M059J (cell line): ENCODE measurements at regions not wholly inside any gene's neighbourhood (a gene's known extent, or its start where the extent isn't known, plus 50 kb on each side); places are given as distances from the start of the nearest gene placed in this dataset.
"Not testable (repeated sequence)": the region's sequence is repeated elsewhere in the genome, so short reads cannot be mapped to it uniquely, and the experiment has no call there.

Experiments
- DNase-seq: peaks from one replicate; pipeline ENCODE4 v3.0.0-alpha.2; 2012; ENCODE audit warnings: low read depth

GRCh38 chr7:145464287-145464686 is 628.4 kb upstream of the TPK1 start:
- no peak for DNase-seq

DNA sequence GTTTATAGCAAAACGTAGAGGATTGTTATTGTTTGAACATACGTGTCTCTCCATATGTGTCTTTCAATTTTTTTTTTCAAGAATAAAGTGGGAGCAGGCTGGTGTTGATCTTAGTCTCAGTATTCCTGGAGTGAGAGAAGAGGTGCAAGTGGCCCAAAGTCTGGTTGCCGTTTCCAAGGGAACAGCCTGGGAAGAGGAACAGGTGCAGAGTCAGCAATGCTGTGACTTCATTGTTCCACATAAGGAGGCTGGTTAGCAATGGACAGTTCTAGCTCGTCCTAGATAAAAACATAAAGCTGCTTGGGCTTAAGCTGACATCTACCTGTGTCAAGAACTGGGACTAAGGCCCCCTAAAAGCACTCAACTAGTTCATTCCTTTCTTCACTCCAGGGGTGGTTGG is 626.6 kb upstream of the TPK1 start:
- DNase-seq, result no peak

DNA sequence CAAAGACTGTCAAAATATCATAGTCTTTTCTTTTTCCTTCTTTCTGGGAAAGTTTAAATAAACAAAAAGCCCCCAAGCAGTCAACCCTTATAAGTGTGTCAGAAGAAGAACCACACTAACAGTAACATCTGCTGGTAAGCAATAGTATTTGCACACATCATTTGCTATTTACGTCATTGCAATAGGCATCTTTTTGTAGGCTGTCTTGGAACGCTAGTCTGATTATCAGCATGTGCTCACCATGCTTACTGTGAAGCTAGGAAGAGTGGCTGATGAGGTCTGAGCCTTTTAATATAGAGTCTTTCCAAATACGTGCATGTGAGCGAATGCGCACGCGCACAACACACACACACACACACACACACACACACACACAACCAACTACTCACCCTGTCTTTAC is 599.0 kb upstream of the TPK1 start:
- DNase-seq, result no peak

DNA sequence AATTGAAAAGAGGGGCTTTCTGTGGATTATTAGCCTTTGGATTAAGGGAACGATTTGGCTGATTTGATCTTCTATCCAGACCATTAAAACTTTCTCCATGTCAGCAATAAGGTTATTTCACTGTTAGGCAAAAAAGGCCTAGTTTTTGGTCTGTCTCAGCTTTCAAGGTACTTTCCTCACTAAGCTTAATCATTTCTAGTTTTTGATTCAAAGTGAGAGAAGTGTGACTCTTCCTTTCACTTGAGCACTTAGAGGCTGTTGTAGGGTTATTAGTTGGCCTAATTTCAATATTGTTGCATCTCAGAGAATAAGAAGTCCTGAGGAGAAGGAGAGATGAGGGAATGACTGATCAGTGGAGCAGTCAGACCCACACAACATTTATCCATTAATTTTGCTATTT is 596.0 kb upstream of the TPK1 start:
- no peak for DNase-seq

GRCh38 chr7:145418481-145418880 is 582.6 kb upstream of the TPK1 start:
- DNase-seq, result not testable (repeated sequence)

DNA sequence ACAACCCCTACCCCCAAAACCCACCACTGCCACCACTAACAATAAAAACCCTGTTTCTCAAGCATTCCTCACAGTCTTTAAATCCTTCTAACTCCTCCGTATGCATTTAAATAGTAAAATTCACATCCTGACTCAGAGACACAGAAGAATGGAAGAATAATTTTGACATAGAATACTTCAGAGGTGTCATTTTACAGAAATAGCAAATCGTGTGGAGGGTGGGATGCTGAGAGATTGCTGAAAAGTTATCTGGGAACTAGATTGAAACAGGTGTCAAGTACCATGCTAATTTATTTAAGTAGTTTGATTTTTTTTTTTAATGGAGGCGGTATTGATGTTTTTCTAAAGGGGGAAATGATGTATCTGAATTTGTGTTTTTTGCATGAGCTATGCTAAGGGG is 575.2 kb upstream of the TPK1 start:
- no peak for DNase-seq

- peak; percentile 55 for DNase-seq
Measured at GRCh38 chr7:145398758-145399157, 562.9 kb upstream of the TPK1 start.

GRCh38 chr7:145394126-145394525 is 558.3 kb upstream of the TPK1 start:
- no peak for DNase-seq

DNA sequence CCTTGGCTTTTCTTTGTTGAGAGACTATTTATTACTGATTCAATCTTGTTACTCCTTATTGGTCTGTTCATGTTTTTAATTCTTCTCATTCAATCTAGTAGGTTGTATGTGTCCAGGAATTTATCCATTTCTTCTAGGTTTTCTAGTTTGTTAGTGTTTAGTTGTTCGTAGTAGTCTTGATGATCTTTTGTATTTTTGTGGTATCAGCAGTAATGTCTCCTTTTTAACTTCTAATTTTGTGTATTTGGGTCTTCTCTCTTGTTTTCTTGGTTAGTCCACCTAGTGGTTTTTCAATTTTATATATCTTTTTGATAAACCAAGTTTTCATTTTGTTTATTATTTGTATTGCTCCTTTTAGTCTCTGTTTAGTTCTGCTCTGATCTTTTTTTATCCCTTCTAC is 546.9 kb upstream of the TPK1 start:
- DNase-seq, result no peak

GRCh38 chr7:145378197-145378596 is 542.3 kb upstream of the TPK1 start:
- DNase-seq, result no peak

DNA sequence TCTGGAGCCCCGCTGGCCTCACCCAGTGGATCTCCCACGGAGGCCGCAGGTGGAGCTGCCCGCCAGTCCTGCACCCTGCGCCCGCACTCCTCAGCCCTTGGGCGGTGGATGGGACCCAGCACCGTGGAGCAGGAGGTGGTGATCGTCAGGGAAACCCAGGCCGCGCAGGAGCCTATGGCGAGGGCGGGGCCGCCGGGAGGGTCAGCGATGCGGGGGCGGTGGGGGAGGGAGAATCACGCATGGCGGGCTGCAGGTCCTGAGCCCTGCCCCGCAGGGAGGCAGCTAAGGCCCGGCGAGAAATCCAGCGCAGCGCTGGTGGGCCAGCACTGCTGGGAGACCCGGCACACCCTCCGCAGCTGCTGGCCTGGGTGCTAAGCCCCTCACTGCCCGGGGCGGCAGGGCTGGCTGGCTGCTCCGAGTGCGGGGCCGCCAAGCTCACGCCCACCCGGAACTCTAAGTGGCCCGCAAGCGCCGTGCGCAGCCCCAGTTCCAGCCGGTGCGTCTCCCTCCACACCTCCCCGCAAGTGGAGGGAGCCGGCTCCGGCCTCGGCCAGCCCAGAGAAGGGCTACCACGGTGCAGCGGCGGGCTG is 524.8 kb upstream of the TPK1 start:
- DNase-seq, result no peak

GRCh38 chr7:145350334-145350733 is 514.5 kb upstream of the TPK1 start:
- no peak for DNase-seq

- not testable (repeated sequence) for DNase-seq
Measured at GRCh38 chr7:145349452-145349851, 513.6 kb upstream of the TPK1 start.

DNA sequence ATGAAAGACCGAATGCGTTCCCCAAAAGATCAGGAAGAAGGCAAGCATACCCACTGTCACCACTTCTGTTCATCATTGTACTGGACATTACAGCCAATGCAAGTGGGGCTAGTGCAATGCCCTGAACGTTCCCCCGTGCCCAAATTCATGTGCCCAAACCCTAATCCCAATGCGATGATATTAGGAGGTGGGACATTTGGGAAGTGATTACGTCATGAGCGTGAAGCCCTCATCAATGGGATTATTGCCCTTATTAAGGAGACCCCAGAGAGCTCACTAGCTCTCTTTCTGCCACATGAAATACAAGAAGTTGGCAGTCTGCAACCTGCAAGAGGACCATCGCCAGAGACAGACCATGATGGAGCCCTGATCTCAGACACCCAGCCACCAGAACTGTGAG is 511.4 kb upstream of the TPK1 start:
- DNase-seq, result no peak

- DNase-seq, result no peak
Measured at GRCh38 chr7:145339319-145339718, 503.5 kb upstream of the TPK1 start.

DNA sequence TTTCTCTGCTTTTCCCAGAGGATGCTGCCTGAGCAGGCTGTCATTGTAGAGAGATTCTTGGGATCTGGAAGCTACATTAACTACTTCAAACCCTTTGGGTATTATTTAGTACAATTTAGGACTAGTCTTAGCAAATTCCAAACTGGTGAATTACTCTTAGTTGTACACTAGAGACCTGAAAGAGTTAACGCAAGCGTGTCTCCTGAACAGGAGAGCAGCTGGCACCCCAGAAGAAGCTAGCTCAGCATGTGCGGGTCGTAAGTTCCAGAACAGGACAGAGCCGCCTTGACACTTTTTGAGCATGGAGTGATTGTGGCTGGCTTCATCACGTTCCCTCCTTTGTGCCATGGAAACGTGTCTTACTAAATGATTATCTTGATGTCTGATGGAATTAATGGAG is 495.7 kb upstream of the TPK1 start:
- DNase-seq, result no peak

DNA sequence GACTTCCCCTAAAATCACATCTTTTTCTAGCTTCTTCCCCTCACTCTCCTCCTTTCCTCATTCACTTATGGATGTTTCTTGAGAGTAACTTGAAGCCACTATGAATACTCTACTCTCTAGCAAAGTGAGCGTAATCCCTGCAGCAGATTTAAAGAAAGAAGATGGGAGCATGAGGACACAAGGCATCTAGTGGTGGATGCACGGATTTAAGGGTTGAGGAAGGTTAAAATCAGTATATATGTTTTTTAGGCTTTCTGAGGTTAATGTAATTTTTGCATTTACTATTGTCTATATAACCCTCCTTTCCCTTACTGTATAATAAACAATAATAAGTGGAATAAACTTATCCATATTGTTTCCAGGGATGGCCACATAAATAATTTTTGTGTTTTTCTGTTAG is 495.2 kb upstream of the TPK1 start:
- no peak for DNase-seq

DNA sequence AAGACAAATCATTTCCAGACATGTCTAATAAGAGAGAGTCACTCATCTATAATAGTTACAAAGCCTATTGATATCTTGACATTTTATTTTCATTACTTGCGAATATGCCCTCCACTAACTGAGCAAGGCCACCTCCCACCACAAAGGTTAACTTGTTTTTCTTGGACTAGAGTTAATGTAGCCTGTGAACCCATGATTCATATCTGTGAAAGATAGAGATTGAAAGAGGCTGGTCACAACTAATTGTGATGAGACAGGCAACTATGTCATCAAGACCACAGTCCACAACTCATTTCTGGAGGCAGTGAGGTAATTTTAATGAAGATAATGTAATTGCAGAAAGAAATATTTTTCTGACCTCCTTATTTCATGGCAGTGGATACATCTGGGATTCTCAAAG is 491.8 kb upstream of the TPK1 start:
- no peak for DNase-seq

DNA sequence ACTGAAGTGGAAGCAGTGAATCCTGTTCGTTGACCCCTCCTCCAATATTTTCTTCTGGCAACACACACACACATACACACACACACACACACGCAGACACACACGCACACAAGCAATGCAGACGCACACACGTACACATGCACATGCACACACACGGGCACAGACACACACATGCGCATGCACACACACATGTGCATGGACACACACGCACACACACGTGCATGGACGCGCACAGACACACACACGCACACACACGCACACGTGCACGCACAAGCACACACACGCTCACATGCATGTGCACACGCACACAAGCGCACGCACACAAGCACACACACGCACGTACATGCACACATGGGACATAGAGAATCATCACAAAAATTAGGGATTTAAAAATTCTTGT is 488.2 kb upstream of the TPK1 start:
- DNase-seq, result no peak

- peak; percentile 31 for DNase-seq
Measured at GRCh38 chr7:145313551-145313950, 477.7 kb upstream of the TPK1 start.

DNA sequence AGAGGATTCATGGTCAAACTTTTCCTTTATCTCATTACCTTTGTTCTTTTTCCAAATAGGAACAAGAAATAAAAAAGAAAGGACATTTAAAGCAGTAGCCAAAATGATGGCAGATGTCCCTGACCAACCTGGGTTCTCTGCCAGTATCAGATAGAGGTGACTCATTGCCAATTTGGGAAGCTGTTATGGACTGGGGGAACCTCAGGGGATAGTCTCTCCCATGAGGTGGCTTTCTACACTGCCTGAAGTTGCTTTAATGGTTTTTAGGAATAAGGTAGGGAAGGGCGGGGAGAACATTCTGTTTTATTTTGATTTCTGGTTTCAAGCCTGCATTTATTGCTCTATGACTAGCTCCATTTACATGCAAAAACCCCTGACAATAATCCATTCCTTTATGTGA is 457.9 kb upstream of the TPK1 start:
- peak; percentile 10 for DNase-seq

DNA sequence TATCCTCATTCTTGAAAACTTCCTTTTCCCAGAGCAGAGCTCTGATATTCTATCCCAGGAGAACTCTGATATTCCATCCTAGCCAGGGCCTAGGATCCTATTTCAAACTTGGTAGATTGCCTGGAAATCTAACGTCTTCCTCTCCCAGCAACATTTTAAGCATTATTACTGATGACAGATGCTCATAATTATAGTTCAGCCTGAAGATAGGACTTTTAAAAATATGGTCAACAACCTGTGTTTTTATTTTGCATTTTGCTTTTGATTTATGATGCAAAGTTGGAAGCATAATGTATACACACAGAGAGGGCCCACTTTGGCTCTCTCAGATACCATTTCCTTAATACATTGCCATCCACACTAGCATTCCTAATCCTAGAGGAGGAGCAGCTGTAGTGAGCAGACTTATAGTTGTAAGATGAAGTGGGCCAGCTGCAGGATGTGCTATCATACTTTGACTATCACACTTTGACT is 457.4 kb upstream of the TPK1 start:
- DNase-seq, result no peak

- no peak for DNase-seq
Measured at GRCh38 chr7:145289384-145289783, 453.5 kb upstream of the TPK1 start.

DNA sequence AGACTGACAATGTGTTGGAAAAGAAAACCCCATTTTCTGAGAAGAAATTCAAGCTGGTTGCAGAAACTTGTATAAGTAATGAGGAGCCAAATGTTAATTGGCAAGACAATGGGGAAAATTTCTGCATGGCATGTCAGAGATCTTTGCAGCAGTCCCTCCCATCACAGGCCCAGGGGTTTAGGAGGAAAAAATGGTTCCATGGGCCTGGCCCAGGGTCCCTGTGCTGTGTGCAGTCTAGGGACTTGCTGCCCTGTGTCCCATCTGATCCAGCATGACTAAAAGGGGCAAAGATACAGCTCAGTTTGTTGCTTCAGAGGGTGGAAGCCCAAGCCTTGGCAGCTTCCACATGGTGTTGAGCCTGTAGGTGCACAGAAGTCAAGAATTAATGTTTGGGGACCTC is 440.3 kb upstream of the TPK1 start:
- DNase-seq, result no peak
